ENCODE measurements at regions not wholly inside any gene's neighbourhood (a gene's known extent, or its start where the extent isn't known, plus 50 kb on each side); places are given as distances from the start of the nearest gene placed in this dataset.

DNA sequence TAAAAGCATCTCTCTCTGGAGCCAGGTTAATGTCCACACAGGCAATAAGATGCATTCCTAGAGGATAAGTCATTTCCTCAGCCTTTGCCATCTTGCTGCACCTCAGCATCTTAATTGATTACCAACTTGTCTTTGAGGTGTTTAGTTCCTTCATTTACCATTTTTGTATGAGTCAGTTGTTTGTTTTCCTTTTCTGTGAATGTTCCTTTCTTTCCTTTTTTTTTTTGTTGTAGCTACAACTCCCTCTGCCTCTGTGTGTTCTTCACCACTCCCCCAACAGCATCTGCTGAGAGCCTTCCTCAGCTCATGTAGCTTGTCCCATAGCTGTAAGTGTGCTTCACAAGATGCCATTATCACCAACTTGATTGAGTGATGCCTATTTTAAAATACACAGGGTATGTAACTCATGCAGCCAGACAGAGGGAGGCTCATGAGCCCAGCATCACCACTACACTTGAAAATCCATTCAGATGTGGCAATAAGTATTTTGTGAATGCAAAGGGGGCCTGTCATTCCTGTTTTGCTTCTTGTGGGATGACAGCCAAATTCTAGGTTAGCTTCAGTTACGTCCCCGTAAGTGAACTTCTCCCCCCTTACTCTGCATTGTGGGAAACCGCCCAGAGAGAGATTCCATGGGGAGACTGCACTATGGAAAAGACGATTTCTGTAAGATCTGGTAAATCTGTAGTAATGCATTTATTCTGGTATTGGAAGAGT is 315.9 kb upstream of the ZEB2 start:
- DNase-seq: no peak

- DNase-seq: no peak
Observed at GRCh38 chr2:144834998-144835633, 315.2 kb upstream of the ZEB2 start.

DNA sequence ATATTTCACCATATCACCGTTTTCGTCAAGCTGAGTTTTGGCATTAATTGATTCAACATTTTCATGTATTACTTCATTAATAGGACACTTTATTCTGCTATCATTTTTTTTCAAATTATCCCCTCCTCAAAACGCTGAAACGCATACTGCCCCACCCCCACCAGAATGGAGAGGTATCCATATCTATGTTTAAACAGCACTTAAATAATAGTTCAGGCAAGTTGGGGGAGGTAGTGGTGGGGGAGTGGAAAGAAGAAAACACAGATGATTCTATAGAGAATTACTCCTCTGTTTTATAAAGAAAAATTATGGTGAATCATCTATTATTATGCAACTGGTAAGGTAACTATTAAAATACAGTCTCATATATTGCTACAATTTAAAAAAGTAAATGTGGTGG is 314.4 kb upstream of the ZEB2 start:
- no peak for DNase-seq

DNA sequence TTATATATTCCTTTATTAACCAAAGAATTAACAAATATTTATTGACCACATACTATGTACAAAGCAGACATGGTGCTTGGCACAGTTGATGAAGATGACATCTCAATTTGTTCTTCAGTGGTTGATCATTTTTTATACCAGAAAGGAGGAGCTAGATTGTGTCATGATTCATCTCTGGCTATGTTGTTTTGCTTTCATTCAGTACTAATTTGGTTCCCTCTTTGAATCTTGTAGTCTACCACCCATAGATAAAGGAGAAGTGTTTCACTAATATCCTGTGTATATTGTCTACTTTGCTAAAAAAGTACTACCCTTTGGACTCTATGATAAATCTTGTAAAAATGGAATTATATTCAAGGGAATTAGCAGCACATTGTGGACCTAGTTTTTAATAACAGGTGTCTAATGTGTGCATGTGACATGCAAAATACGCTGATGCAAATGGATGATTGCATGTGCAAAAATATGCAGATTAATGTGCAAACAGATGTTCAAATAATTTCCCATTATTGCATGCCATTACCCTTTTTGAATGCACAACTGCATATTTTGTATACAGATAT is 313.2 kb upstream of the ZEB2 start:
- DNase-seq: no peak

GRCh38 chr2:144832048-144832447 is 312.1 kb upstream of the ZEB2 start:
- no peak for DNase-seq

DNA sequence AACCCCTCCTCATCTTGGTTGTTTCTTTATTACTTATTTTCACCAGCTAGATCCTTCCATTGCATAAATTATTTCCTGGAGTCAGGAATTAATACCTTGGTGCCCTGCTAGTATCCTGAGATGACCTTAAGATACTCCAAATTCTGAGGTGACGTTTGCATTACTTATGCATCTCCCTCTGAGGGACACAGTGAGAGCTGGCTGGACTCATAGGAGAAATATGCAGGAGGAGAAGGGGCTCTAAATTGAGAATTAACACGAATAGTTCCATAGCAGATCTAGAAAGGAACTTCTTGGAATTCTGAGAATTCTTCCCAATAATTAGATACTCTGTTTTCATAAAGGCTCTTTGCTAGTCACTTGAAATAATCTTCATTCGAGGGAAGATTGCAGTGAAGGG is 310.6 kb upstream of the ZEB2 start:
- no peak for DNase-seq

GRCh38 chr2:144827404-144827803 is 307.5 kb upstream of the ZEB2 start:
- no peak for DNase-seq

- DNase-seq: no peak
Observed at GRCh38 chr2:144826105-144826504, 306.2 kb upstream of the ZEB2 start.

DNA sequence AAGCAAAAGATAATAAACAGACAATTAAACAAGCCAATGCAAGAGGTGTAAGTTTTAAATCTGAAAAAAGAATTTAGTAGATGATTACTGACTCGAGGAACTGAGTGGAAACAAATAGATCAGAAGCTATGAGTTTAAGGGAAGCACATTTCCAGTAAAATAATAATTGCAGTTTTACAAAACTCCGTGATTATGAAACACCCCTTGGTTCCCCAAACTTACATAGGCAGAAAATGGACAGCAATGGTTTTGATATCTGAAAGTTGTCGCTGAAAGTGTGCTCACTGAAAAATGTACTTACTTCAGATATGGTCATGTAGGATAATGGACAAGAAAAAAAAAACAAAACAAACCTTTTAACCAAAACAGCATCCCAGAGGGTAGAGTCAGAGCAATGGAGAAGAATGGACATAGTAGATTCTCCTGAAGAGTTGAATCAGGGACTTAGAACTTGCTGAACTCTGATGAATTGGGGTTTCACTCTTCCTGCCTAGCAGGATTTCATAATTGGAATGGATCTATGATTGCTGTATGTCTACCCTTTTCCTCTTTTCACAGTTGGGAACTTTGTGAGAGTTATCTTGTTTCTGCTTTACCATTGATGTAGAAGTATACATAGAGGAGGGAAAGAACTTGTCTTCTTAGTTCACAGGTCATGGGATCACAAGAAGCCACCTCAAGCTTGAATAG is 305.6 kb upstream of the ZEB2 start:
- no peak for DNase-seq

GRCh38 chr2:144824306-144825080 is 304.6 kb upstream of the ZEB2 start:
- DNase-seq: no peak

- DNase-seq: no peak
Observed at GRCh38 chr2:144822966-144823365, 303.0 kb upstream of the ZEB2 start.

DNA sequence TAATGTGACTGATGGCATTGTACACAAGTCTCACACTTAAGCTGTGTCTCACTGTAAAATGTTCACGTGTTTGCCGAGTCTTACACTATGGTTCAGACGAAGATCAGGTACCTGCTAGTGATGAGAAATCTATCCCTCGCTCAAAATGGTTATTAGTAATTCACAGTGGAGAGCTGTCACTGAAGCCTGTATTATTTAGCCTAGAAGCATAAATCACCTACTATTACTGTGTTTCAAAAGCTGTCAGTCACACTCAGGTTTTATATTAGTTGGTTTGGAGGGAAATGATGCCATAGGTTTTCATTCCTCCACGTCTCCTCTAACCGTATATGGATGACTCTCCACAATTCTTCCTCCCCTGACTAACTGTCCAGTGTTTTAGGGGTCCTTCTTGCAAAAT is 292.4 kb upstream of the ZEB2 start:
- no peak for DNase-seq

DNA sequence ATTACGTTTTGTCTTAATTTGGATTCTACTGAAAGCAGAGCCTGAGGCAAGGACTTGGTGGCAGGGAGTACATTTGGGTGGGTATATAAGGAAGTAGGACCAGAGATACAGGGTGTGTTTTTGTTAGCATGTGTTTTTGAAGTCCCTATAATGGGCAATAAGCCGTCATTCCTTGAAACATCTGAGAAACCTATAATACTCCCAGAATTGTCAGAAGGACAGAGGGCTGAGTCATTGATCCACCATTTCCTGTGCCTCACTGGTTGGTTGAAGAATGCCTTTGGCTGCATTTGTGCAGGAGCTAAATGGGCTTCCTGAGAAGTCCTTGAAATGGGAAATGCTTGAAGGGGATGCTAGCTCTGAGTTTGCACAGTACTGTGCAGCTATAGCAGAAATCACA is 281.8 kb upstream of the ZEB2 start:
- DNase-seq: no peak

DNA sequence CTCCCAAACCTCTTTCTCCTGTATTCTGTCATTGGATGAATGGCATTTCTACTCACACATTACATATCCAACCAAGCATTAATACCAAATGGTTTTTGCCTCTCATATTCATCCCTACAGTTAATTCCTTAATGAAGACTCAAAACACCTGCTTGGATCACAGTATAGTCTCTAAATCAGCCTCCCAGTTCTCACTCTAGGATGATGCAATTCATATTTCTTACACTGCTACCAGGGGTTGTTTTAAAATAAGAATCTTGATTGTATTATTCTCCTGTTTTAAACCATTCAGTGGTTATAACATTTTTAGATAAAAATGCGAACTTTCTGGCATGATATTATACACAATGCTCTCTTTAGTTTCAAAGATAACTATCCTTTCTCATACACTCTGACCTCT is 281.4 kb upstream of the ZEB2 start:
- DNase-seq: no peak

DNA sequence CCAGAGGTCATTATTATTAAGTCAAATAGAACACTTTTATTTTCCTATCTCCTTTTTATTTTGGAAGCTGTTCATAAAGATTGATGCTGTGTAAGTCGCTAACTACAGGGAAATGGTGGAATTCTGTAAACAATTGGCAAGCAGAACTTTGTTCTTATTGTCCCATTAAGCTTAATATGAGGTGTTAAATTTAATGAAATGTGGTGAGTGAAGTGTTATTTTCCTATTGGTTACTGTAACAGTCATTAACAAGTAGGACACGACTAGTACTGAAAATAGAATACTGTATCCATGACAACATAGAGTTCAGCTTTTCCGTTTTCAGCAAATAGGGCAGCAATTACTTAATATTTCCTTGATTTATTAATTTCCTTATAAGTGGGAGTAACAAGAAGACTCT is 279.1 kb upstream of the ZEB2 start:
- no peak for DNase-seq

DNA sequence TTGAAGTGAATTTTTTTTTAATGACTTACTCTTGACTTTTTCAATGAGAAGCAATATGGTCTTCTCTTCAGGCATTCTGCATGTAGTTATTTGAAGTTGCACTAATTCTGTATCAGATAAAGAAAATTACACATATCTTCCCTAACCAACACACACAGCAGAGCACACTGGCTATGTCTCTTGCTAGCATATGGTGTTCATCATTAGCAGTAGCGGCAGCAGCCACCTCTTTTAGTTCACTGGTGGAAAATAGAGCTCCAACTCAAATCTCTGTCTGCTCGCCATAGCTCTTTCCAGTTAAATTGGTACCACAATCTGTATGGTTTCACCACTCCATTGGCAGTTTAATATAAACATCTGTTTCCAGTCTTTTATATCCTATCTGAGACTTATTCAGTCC is 278.1 kb upstream of the ZEB2 start:
- no peak for DNase-seq

DNA sequence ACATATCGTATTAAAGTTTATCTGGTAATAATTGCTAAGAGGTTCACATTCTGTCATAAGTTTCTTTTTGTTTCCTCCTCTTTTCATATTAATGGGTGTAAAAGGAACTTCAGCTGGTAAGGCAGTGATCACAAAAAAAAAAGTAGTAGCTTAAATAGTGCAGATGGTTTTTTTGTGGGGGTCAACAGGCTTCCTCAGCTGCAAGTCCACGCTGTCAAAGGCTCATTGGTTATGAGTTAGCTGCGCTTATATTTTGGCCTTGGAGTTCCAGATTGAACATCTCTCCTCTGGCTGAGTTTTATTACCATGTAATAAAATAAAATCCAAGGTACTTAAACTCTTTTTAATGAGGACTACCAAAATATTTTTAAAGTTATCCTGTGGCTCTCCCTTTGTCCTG is 277.0 kb upstream of the ZEB2 start:
- no peak for DNase-seq

GRCh38 chr2:144796164-144796563 is 276.2 kb upstream of the ZEB2 start:
- DNase-seq: no peak

DNA sequence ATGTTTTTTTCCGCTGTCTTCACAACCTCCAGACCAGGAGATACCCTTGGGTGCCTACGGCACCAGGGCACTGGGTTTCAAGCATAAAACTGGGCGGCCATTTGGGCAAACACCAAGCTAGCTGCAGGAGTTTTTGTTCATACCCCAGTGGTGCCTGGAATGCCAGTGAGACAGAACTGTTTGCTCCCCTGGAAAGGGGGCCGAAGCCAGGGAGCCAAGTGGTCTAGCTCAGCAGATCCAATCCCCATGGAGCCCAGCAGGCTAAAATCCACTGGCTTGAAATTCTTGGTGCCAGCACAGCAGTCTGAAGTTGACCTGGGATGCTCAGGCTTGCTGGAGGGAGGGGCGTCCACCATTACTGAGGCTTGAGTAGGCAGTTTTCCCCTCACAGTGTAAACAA is 265.3 kb upstream of the ZEB2 start:
- no peak for DNase-seq

GRCh38 chr2:144780983-144781382 is 261.1 kb upstream of the ZEB2 start:
- DNase-seq: no peak

- no peak for DNase-seq
Observed at GRCh38 chr2:144776766-144777165, 256.8 kb upstream of the ZEB2 start.

DNA sequence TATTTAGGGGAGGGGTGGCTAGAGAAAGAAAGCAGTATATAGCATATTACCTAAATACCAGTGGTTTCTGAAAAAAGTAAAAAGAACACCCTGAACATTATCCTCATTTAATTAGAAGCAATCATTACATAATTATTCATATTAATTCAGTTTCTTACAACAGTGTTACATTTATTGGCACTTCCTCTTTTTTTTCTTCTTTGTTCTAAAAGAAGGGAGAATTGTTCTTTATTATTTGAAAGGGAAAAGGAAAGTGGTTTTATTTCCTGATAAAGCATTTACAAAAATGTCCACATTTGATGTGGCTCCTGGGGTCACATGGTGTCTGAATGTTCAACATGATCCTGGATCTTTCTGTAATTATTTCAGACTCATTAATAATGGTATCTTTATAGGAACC is 254.9 kb upstream of the ZEB2 start:
- DNase-seq: no peak

DNA sequence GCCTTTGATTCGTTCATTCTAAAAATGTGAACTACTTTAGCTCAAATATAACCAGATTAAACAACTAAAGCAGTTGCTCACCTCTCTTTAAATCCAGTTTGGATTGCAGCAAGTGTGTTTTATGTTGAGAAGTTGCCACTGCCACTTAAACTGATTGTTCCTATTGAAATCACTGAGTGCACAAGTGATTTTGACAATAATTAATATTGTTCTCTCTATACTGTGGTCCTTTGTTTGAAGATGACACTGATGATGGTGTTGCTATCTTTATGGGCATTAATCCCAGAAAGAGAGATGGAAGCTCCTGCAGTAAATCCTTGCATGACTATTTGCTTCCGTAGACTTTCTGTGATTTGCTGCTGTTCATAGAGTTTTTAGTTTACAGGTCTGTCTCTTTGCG is 251.4 kb upstream of the ZEB2 start:
- no peak for DNase-seq

Data from NCI-H187 treated with DMSO at 0.1 percent for 48 hours (cell line).